ENCODE measurements at regions not wholly inside any gene's neighbourhood (a gene's known extent, or its start where the extent isn't known, plus 50 kb on each side); places are given as distances from the start of the nearest gene placed in this dataset.

DNA sequence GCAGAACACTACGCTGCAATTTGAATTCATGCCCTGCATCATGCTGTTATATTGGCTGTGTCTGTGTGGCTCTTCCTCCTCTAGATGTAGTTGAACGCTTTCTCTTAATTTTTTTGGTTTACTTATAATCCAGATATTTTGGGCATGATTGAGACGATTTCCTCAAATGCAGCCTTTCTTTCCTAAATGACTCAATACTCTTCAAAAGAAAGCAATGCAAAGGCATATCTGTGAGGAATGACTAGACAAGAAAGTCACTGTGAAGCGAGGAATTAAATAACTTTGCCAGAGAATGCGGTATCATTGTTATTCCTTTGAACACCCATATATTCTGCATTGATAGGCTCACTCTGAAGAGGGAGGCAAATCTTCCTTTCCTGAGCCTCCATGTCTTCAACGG is 152.8 kb downstream of the YIPF5 start:
- Histone ChIP-seq H3K4me2 (replicated peaks; ENCODE audit: low read depth, low read length, poor library complexity, severe bottlenecking) (no peak overlapping the region), H2AFZ (ENCODE audit: insufficient read depth, low read depth, low read length, poor library complexity, severe bottlenecking) (no peak overlapping the region), H3K9ac (ENCODE audit: low read length) (no peak overlapping the region), H4K20me1 (ENCODE audit: control insufficient read depth, insufficient read depth, low read length, poor library complexity, severe bottlenecking) (no peaks in the 10 kb centered on the region), H3K4me1 (ENCODE audit: control insufficient read depth in 2 of 2, insufficient read depth in 2 of 2, low read length in 2 of 2) (no peaks in the 10 kb centered on the region), H3K27me3 (replicated peaks in 1 of 4; ENCODE audit: control extremely low read depth in 1 of 4, control insufficient read depth in 3 of 4, insufficient read depth in 4 of 4, low read length in 3 of 4) (no peaks in the 10 kb centered on the region), H3K79me2 (ENCODE audit: control insufficient read depth, insufficient read depth, low read length) (no peaks in the 10 kb centered on the region), H3K4me3 (ENCODE audit: control extremely low read depth in 1 of 5, extremely low read depth in 1 of 5, insufficient read depth in 1 of 5, low read depth in 2 of 5, low read length in 4 of 5) (no peak overlapping the region), H3K27ac (ENCODE audit: low read length in 2 of 2) (no peak overlapping the region), H3K36me3 (replicated peaks in 1 of 2; ENCODE audit: control extremely low read depth in 1 of 2, control insufficient read depth in 1 of 2, extremely low read depth in 1 of 2, insufficient read depth in 2 of 2, low read length in 1 of 2) (no peaks in the 10 kb centered on the region), H3K9me3 (ENCODE audit: control extremely low read depth in 1 of 3, control insufficient read depth in 2 of 3, insufficient read depth in 1 of 3, low read length in 2 of 3) (peaks cover 0 to 6% (median 0%) of the 10 kb centered on the region in 3 donors)
- intact Hi-C loops (cut with micrococcal nuclease), result no loop called here
- no peak for ATAC-seq (ENCODE audit: low read depth)
- WGBS (ENCODE audit: insufficient coverage), result no CpG with 5 or more reads among the region's 6 CpGs
- TF ChIP-seq, protein P1, sequence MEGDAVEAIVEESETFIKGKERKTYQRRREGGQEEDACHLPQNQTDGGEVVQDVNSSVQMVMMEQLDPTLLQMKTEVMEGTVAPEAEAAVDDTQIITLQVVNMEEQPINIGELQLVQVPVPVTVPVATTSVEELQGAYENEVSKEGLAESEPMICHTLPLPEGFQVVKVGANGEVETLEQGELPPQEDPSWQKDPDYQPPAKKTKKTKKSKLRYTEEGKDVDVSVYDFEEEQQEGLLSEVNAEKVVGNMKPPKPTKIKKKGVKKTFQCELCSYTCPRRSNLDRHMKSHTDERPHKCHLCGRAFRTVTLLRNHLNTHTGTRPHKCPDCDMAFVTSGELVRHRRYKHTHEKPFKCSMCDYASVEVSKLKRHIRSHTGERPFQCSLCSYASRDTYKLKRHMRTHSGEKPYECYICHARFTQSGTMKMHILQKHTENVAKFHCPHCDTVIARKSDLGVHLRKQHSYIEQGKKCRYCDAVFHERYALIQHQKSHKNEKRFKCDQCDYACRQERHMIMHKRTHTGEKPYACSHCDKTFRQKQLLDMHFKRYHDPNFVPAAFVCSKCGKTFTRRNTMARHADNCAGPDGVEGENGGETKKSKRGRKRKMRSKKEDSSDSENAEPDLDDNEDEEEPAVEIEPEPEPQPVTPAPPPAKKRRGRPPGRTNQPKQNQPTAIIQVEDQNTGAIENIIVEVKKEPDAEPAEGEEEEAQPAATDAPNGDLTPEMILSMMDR (IDR thresholded peaks at IDR 0.05), result no peak
- TF ChIP-seq EZH2 (IDR thresholded peaks at IDR 0.05; ENCODE audit: borderline replicate concordance, insufficient read depth, low read depth, low read length, poor library complexity, severe bottlenecking), result no peak
- H3K9me3 Mint-ChIP-seq (ENCODE audit: insufficient read depth), result peaks cover 8% of the 10 kb centered on the region
- DNase-seq, result no peak
- H3K27ac Mint-ChIP-seq, result no peak overlapping the region
- H3K4me3 Mint-ChIP-seq, result no peak overlapping the region
- CTCF ChIA-PET, result no interaction called here
- H3K4me1 Mint-ChIP-seq, result no peaks in the 10 kb centered on the region
- peaks cover 22% of the 10 kb centered on the region for H3K27me3 Mint-ChIP-seq
- POLR2A ChIA-PET, result no interaction called here

DNA sequence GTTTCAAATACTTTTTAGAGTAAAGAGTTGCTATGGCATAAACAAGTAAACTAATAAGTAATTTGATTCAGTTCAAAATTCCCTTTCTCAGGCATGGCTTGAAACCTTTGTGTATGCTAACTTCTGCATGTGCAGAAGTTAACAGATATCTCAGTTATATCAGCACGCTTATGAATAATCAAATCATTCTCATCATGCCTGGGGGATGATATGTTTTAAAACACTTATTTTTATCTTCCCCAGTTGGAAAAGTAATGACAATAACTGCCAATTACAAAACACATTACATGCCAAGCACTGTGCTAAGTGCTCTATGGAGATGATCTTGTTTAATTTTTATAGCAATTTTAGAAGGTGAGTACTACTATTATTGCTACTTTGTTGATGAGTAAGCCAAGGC is 146.4 kb downstream of the YIPF5 start:
- Mint-ChIP-seq H3K27ac (no peak overlapping the region), H3K4me1 (no peaks in the 10 kb centered on the region), H3K27me3 (peaks cover 11% of the 10 kb centered on the region), H3K9me3 (ENCODE audit: insufficient read depth) (peaks cover 3% of the 10 kb centered on the region), H3K4me3 (no peak overlapping the region)
- H3K4me3 ChIP-seq (ENCODE audit: control extremely low read depth in 1 of 5, extremely low read depth in 1 of 5, insufficient read depth in 1 of 5, low read depth in 2 of 5, low read length in 4 of 5), result no peak overlapping the region
- no peaks in the 10 kb centered on the region for H3K4me1 ChIP-seq (ENCODE audit: control insufficient read depth in 2 of 2, insufficient read depth in 2 of 2, low read length in 2 of 2)
- no peaks in the 10 kb centered on the region for H4K20me1 ChIP-seq (ENCODE audit: control insufficient read depth, insufficient read depth, low read length, poor library complexity, severe bottlenecking)
- ATAC-seq (ENCODE audit: low read depth) (no peak), DNase-seq (no peak)
- TF ChIP-seq EZH2 (IDR thresholded peaks at IDR 0.05; ENCODE audit: borderline replicate concordance, insufficient read depth, low read depth, low read length, poor library complexity, severe bottlenecking), result no peak
- TF ChIP-seq, protein P1 (IDR thresholded peaks at IDR 0.05), result no peak
- WGBS (ENCODE audit: insufficient coverage), result no CpG with 5 or more reads among the region's 1 CpG
- intact Hi-C loops (cut with micrococcal nuclease), result no loop called here
- no peaks in the 10 kb centered on the region for H3K79me2 ChIP-seq (ENCODE audit: control insufficient read depth, insufficient read depth, low read length)
- no peaks in the 10 kb centered on the region for H3K36me3 ChIP-seq (replicated peaks in 1 of 2; ENCODE audit: control extremely low read depth in 1 of 2, control insufficient read depth in 1 of 2, extremely low read depth in 1 of 2, insufficient read depth in 2 of 2, low read length in 1 of 2)
- H3K27ac ChIP-seq (ENCODE audit: low read length in 2 of 2), result no peak overlapping the region
- no peak overlapping the region for H3K4me2 ChIP-seq (replicated peaks; ENCODE audit: low read depth, low read length, poor library complexity, severe bottlenecking)
- ChIA-PET CTCF (no interaction called here), POLR2A (no interaction called here)
- H3K9ac ChIP-seq (ENCODE audit: low read length), result no peak overlapping the region
- no peak overlapping the region for H2AFZ ChIP-seq (ENCODE audit: insufficient read depth, low read depth, low read length, poor library complexity, severe bottlenecking)
- peaks cover 0 to 6% (median 0%) of the 10 kb centered on the region in 3 donors for H3K9me3 ChIP-seq (ENCODE audit: control extremely low read depth in 1 of 3, control insufficient read depth in 2 of 3, insufficient read depth in 1 of 3, low read length in 2 of 3)
- no peaks in the 10 kb centered on the region for H3K27me3 ChIP-seq (replicated peaks in 1 of 4; ENCODE audit: control extremely low read depth in 1 of 4, control insufficient read depth in 3 of 4, insufficient read depth in 4 of 4, low read length in 3 of 4)
